Suprapubic skin (tissue), 4 donors: ENCODE measurements at regions not wholly inside any gene's neighbourhood (a gene's known extent, or its start where the extent isn't known, plus 50 kb on each side); places are given as distances from the start of the nearest gene placed in this dataset.

Experiments used
- DNase-seq, 2 donors: peaks; one replicate each; pipeline ENCODE4 v3.0.0-alpha.2; 2019; ENCODE audit warnings: low spot score in 2 of 2
- H3K27ac ChIP-seq: fragments of 200-600 bp; sonication (generic); one replicate; pipeline ENCODE4 v1.5.1; 2019
- H3K27me3 ChIP-seq: fragments of 200-600 bp; sonication (generic); one replicate; pipeline ENCODE4 v1.5.1; 2019
- H3K36me3 ChIP-seq: fragments of 200-600 bp; sonication (generic); one replicate; pipeline ENCODE4 v1.5.1; 2019
- H3K4me1 ChIP-seq: fragments of 200-600 bp; sonication (generic); one replicate; pipeline ENCODE4 v1.5.1; 2019
- H3K4me3 ChIP-seq: fragments of 200-600 bp; sonication (generic); one replicate; pipeline ENCODE4 v1.5.1; 2019; ENCODE audit warnings: mild to moderate bottlenecking
- H3K9me3 ChIP-seq: fragments of 200-600 bp; sonication (generic); one replicate; pipeline ENCODE4 v1.5.1; 2019
- CTCF ChIP-seq, 2 donors: fragments of 200-600 bp in 1 of 2; fragments of 450-650 bp in 1 of 2; sonication (generic) in 1 of 2; IDR thresholded peaks; one replicate each; pipeline ENCODE4 v1.5.1; 2016 to 2019; ENCODE audit warnings: antibody characterized with exemption in 2 of 2, mild to moderate bottlenecking in 1 of 2, moderate library complexity in 1 of 2
- EP300 ChIP-seq: sonication (generic); formaldehyde crosslinking; IDR thresholded peaks from one replicate; pipeline ENCODE4 v1.6.1; 2017; ENCODE audit warnings: antibody characterized with exemption
- POLR2A ChIP-seq, 2 donors: fragments of 450-650 bp; IDR thresholded peaks; one replicate each; pipeline ENCODE4 v1.6.1; 2017; ENCODE audit warnings: antibody characterized with exemption in 2 of 2, mild to moderate bottlenecking in 2 of 2, moderate library complexity in 2 of 2
- POLR2AphosphoS5 ChIP-seq, 3 donors: sonication (generic); formaldehyde crosslinking; IDR thresholded peaks; one replicate each; pipeline ENCODE4 v1.6.1; 2017; ENCODE audit warnings: antibody characterized with exemption in 3 of 3
- WGBS: methylation state at CpG from one replicate; pipeline ENCODE4 v1.1.5; 2018; 5-methylcytosine and 5-hydroxymethylcytosine counted together

GRCh38 chr1:95542936-95543335 is 308.9 kb downstream of the RWDD3 start:
- Histone ChIP-seq H3K9me3 (no peaks in the 10 kb centered on the region), H3K4me3 (no peak overlapping the region), H3K27ac (no peak overlapping the region), H3K4me1 (no peaks in the 10 kb centered on the region), H3K27me3 (no peaks in the 10 kb centered on the region), H3K36me3 (no peaks in the 10 kb centered on the region)
- 54% methylated on average over 2 of the region's 2 CpGs for WGBS
- no peak for DNase-seq
- no peak for TF ChIP-seq POLR2A (IDR thresholded peaks at IDR 0.05)
- no peak for TF ChIP-seq CTCF (IDR thresholded peaks at IDR 0.05)
- TF ChIP-seq POLR2AphosphoS5 (IDR thresholded peaks at IDR 0.05) = no peak
- no peak for TF ChIP-seq EP300

- Histone ChIP-seq H3K36me3 (no peaks in the 10 kb centered on the region), H3K27ac (no peak overlapping the region), H3K27me3 (no peaks in the 10 kb centered on the region), H3K4me3 (no peak overlapping the region), H3K4me1 (no peaks in the 10 kb centered on the region), H3K9me3 (no peaks in the 10 kb centered on the region)
- 55% methylated on average over 2 of the region's 2 CpGs for WGBS
- no peak for DNase-seq
- no peak for TF ChIP-seq CTCF (IDR thresholded peaks at IDR 0.05)
- no peak for TF ChIP-seq POLR2AphosphoS5 (IDR thresholded peaks at IDR 0.05)
- no peak for TF ChIP-seq POLR2A (IDR thresholded peaks at IDR 0.05)
- no peak for TF ChIP-seq EP300
Measured at GRCh38 chr1:95547005-95547404, 313.0 kb downstream of the RWDD3 start.

GRCh38 chr1:95548211-95548610 is 314.2 kb downstream of the RWDD3 start:
- Histone ChIP-seq H3K27ac (no peak overlapping the region), H3K9me3 (no peaks in the 10 kb centered on the region), H3K4me1 (no peaks in the 10 kb centered on the region), H3K36me3 (no peaks in the 10 kb centered on the region), H3K27me3 (no peaks in the 10 kb centered on the region), H3K4me3 (no peak overlapping the region)
- TF ChIP-seq POLR2AphosphoS5 (IDR thresholded peaks at IDR 0.05) = no peak
- no peak for TF ChIP-seq CTCF (IDR thresholded peaks at IDR 0.05)
- TF ChIP-seq POLR2A (IDR thresholded peaks at IDR 0.05) = no peak
- TF ChIP-seq EP300 = no peak
- DNase-seq = no peak
- WGBS = 26% methylated on average over 1 of the region's 1 CpG

GRCh38 chr1:95551201-95551600 is 317.2 kb downstream of the RWDD3 start:
- Histone ChIP-seq H3K4me3 (no peak overlapping the region), H3K9me3 (no peaks in the 10 kb centered on the region), H3K27me3 (no peaks in the 10 kb centered on the region), H3K36me3 (no peaks in the 10 kb centered on the region), H3K27ac (no peak overlapping the region), H3K4me1 (no peaks in the 10 kb centered on the region)
- DNase-seq = no peak
- no peak for TF ChIP-seq POLR2AphosphoS5 (IDR thresholded peaks at IDR 0.05)
- TF ChIP-seq CTCF (IDR thresholded peaks at IDR 0.05) = no peak
- no peak for TF ChIP-seq EP300
- no peak for TF ChIP-seq POLR2A (IDR thresholded peaks at IDR 0.05)

GRCh38 chr1:95553595-95553994 is 319.6 kb downstream of the RWDD3 start:
- H3K4me1 ChIP-seq = no peaks in the 10 kb centered on the region
- no peak for DNase-seq
- no peak overlapping the region for H3K4me3 ChIP-seq
- WGBS = 83% methylated on average over 5 of the region's 5 CpGs
- no peaks in the 10 kb centered on the region for H3K27me3 ChIP-seq
- no peaks in the 10 kb centered on the region for H3K36me3 ChIP-seq
- peaks cover 6% of the 10 kb centered on the region for H3K9me3 ChIP-seq
- TF ChIP-seq POLR2A (IDR thresholded peaks at IDR 0.05) (no peak), POLR2AphosphoS5 (IDR thresholded peaks at IDR 0.05) (no peak), EP300 (no peak), CTCF (IDR thresholded peaks at IDR 0.05) (no peak)
- no peak overlapping the region for H3K27ac ChIP-seq
